Tongue (tissue), 1 donor: ENCODE measurements at regions not wholly inside any gene's neighbourhood (a gene's known extent, or its start where the extent isn't known, plus 50 kb on each side); places are given as distances from the start of the nearest gene placed in this dataset.
"Not testable (repeated sequence)": the region's sequence is repeated elsewhere in the genome, so short reads cannot be mapped to it uniquely, and the experiment has no call there.

Experiments
- DNase-seq: peaks from one replicate; pipeline ENCODE4 v3.0.0-alpha.2; 2015

DNA sequence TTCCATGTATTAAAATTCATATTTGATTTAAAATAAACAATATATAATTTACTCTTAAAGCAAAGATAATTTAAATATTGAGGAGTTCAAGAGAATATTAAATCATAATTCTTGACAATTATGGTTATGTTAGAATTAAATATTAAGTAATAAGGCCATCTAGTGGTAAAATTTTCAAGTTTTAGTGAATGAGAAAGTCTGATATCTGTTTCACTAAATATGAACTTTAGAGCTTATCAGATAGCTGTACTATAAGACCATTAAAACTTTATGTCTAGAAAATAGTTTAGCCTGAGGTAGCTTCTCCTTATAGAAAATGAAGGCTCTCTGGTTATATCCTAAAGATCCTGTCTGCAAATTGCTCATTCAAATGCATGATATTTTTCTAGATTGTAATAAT lies 152.1 kb upstream of the PRSS12 start:
- peak; percentile 1 for DNase-seq

- DNase-seq = not testable (repeated sequence)
Measured at GRCh38 chr4:118505491-118505890, 152.7 kb upstream of the PRSS12 start.

GRCh38 chr4:118512870-118513269 lies 160.1 kb upstream of the PRSS12 start:
- peak; percentile 0 for DNase-seq

DNA sequence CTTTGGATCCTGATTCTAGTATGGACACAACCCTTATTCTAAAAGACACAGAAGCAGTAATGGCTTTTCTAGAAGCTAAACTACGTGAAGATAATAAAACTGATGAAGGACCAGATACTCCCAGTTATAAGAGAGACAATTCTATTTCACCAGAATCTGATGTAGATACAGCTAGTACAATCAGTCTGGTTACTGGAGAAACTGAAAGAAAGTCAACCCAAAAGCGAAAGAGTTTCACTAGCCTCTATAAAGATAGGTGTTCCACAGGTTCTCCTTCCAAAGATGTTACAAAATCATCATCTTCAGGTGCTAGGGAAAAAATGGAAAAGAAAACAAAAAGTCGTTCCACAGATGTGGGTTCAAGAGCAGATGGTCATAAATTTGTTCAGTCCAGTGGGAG lies 161.5 kb upstream of the PRSS12 start:
- not testable (repeated sequence) for DNase-seq

- peak; percentile 1 for DNase-seq
Measured at GRCh38 chr4:118516107-118516506, 163.3 kb upstream of the PRSS12 start.

DNA sequence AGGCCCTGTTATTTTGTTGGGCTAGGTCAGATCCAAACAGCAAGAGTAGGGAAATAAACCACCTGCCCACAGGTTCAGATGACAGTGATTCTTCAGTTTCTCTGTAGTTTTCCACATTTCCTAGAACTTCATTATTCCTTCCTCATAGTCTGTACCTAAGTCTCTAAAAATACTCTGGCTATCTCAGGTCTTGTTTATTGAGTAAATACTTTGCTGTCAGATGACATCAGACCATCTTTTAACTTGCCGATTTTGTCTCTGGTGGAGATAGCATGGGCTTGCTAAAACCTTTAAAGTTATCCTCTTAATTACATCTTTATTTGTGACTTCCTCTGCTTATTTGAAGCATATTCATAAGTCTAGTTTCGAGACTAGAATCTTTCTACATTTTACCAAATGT lies 155.1 kb upstream of the METTL14 start:
- not testable (repeated sequence) for DNase-seq

DNA sequence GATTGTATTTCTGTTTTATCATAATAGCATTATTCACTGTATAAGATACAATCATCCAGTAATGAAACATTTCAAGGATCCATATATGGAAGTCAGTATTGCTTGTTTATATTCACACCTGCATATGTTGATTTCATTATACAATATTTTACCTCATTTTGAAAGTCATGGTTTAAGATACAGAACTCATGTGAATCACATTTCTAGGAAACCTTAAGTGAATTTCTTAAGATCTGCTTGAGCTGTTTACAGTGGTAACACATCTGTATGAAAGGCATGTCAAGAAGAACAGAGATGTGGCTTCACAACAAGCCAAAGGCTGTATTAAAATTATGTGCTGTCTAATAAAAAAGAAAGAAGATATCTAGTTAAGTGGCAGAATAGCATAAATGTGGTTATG lies 153.2 kb upstream of the METTL14 start:
- DNase-seq = not testable (repeated sequence)

- not testable (repeated sequence) for DNase-seq
Measured at GRCh38 chr4:118535788-118536187, 149.4 kb upstream of the METTL14 start.

GRCh38 chr4:118539412-118540077 lies 145.6 kb upstream of the METTL14 start:
- DNase-seq = peak; percentile 19

DNA sequence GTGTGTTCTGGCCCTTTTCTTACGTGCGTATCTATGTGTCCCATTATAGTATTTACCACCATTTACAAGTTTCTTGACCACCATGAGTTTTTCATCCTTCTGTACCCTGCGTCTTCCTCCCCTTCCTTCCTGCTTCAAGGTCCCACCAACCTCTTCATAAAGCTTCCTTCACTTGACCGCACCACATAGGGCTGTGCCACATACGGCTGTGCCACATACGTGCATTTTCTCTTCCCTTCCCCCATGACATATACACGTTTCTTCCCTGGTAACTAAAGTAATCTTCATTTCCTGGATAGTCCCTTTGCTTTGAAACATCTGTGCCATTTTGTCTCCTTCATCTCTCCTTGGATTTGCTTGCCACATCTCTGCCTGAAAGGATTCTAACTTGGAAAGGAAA lies 128.6 kb upstream of the METTL14 start:
- DNase-seq = not testable (repeated sequence)

GRCh38 chr4:118557298-118557851 lies 127.8 kb upstream of the METTL14 start:
- peak; percentile 7 for DNase-seq

DNA sequence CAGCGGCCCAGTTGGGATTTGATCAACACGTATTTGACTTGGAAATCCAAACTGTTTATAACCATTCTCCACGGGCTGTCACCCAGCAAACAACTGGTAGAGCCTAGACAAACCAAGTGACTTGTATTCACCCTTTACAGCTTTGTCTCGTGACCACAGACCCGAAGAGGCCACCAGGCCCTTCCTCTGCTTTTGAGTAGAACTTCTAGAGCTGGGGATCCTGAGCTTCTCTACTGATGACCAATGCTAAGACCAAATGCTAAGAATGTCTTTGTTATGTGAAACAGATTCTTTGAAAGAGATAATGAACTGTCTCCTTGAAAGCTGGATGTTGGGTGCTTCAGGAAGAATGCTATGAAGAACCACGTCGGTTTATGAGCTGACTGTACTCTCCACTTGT lies 127.0 kb upstream of the METTL14 start:
- DNase-seq = not testable (repeated sequence)

- DNase-seq = not testable (repeated sequence)
Measured at GRCh38 chr4:118561559-118561958, 123.6 kb upstream of the METTL14 start.

DNA sequence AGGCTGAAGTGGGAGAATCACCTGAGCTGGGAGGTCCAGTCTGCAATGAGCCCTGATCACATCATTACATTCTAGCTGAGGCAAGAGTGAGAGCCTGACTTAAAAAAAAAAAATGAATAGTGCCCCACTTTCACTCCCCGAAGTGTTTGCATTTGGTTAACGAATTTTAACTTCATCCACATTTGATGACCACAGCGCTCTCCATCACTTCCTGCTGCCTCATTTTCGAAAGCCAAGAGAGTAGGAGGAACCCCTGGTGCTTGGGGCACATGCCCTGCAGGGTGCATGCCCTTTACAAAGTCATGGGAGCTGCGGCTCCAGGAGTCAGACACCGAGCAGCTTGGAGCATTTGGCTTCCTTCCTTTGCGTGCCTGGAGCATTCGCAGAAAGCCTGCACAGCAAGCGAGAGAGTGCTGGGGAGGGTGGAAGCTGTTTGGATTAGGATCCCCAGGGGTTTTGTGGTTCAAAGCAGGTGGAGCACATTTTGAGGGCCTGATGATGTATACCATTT lies 119.1 kb upstream of the METTL14 start:
- not testable (repeated sequence) for DNase-seq

DNA sequence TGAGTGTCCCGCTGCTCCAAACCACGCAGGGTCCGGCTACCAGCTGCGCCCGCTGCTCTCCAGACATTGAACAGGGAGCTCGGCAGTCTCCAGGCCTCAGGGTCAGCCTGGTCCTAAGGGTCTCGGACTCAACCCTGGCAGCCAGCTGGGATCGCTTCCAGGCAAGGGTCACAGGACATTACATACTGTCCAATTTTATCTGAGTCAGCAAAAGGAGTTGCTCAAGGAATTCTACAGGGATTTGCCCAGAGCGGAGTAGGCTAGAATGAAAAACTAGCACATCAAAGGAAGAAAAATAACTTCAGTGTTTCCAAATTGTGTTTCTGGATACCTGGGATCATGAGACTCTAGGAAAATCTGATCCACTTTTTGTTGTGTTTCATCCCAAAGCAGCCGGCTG lies 112.2 kb upstream of the METTL14 start:
- DNase-seq = not testable (repeated sequence)

DNA sequence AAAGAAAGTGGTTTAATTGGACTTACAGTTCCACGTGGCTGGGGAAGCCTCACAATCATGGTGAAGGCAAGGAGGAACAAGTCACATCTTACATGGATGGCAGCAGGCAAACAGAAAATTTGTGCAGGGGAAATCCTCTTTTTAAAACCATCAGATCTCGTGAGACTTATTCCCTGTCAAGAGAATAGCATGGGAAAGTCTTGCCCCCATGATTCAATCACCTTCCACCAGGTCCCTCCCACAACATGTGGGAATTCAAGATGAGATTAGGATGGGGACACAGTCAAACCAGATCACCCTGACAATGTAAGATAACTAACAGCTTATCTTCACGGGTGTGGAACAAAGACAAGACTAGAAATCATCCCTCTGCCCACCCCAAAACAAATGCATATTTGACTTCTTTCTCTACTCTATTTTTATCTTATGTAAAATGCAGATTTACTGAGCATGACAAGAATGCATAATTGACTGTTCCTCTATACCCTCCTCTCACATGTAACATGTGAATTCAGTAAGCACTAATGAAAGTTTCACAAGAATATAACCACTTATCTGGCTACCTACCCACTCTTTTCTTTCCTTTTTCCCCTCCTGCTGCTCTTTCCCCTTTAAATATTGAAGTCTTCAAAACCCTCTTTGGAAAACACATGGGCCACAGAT lies 110.8 kb upstream of the METTL14 start:
- DNase-seq = not testable (repeated sequence)

DNA sequence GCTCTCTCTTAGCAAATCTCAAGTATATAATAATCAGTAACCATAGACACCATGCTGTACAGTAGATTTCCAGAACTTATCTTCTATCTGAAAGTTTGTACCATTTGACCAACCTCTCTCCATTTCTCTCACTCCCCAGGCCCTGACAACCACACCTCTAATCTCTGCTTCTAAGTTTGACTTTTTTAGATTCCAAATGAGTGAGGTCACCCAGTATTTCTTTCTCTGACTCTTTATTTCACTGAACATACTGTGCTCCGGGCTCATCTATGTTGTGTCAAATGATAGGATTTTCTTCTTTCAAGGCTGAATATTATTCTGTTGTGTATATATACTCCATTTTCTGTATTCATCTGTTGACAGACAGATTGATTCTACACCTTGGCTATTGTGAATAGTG lies 110.1 kb upstream of the METTL14 start:
- DNase-seq = not testable (repeated sequence)

- not testable (repeated sequence) for DNase-seq
Measured at GRCh38 chr4:118575726-118576125, 109.5 kb upstream of the METTL14 start.

- not testable (repeated sequence) for DNase-seq
Measured at GRCh38 chr4:118576709-118577219, 108.4 kb upstream of the METTL14 start.

DNA sequence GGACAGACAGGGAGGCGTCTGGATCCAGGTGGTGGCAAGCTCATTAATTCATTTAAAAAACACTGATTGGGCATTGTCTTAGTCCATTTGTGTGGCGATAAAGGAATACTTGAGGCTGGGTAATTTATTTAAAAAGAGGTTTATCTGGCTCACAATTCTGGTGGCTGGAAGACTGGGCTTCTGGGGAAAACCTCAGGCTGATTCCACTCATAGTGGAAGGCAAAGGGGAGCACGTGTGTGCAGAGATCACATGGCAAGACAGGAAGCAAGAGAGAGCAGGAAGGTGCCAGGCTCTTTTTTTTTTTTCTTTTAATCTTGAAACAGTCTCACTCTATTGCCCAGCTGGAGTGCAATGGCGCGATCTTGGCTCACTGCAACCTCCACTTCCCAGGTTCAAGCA lies 100.2 kb upstream of the METTL14 start:
- DNase-seq = no peak

DNA sequence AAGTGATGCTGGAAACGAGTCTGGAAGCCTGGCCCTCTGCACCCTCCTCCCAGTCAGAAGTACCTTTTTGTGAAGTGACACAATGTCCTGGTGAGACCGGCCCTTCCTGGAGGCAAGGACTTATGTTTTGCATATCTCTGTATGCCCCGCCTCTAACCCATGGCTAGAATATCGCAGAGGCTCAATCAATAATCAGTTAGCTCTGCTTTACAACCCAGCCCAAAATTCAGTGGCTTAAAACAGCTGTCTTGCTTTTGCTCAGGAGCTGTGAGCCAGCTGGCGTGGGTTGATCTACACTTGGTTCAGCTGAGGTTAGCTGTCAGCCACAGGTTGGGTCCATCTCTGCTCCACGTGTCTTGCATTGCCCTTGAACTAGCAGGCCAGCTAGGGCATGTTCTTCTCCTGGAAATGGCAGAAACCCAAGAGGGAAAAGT lies 98.8 kb upstream of the METTL14 start:
- peak; percentile 72 for DNase-seq

- no peak for DNase-seq
Measured at GRCh38 chr4:118587116-118587831, 97.9 kb upstream of the METTL14 start.
